PC-9 (cell line): ENCODE measurements at regions not wholly inside any gene's neighbourhood (a gene's known extent, or its start where the extent isn't known, plus 50 kb on each side); places are given as distances from the start of the nearest gene placed in this dataset.

ENCODE experiments used
- CTCF ChIP-seq: fragments of 200-600 bp; sonication (generic); conservative IDR thresholded peaks from 2 replicates; pipeline ENCODE4 v1.6.1; 2017; ENCODE audit warnings: mixed run types, antibody characterized with exemption, mild to moderate bottlenecking, moderate library complexity
- EZH2 ChIP-seq: fragments of 200-600 bp; sonication (generic); IDR thresholded peaks from 2 replicates; pipeline ENCODE4 v1.8.0; 2017; ENCODE audit warnings: antibody characterized with exemption, low read depth

GRCh38 chr3:110389005-110389404 lies 682.6 kb upstream of the NECTIN3 start:
- TF ChIP-seq CTCF (no peak), EZH2 (no peak)
